Right lobe of liver (tissue), 4 donors: ENCODE measurements at regions not wholly inside any gene's neighbourhood (a gene's known extent, or its start where the extent isn't known, plus 50 kb on each side); places are given as distances from the start of the nearest gene placed in this dataset.

ENCODE experiments used
- POLR2A ChIP-seq: fragments of 450-650 bp; IDR thresholded peaks from one replicate; pipeline ENCODE4 v1.6.1; 2017; ENCODE audit warnings: antibody characterized with exemption, mild to moderate bottlenecking
- TF ChIP-seq, protein P1 (sequence below), 4 donors: fragments of 200-600 bp in 3 of 4; fragments of 450-650 bp in 1 of 4; IDR thresholded peaks; one replicate each; pipeline versions ENCODE4 v1.5.1 to v1.8.0; 2016 to 2022; ENCODE audit warnings: antibody characterized with exemption in 4 of 4, mild to moderate bottlenecking in 2 of 4
- donor health status: DM: no; HTN: no; CAD: no.
- donor health status: DM: no; HTN: no; CAD: no.
- donor health status: DM: no; HTN: yes; CAD: no.

DNA sequence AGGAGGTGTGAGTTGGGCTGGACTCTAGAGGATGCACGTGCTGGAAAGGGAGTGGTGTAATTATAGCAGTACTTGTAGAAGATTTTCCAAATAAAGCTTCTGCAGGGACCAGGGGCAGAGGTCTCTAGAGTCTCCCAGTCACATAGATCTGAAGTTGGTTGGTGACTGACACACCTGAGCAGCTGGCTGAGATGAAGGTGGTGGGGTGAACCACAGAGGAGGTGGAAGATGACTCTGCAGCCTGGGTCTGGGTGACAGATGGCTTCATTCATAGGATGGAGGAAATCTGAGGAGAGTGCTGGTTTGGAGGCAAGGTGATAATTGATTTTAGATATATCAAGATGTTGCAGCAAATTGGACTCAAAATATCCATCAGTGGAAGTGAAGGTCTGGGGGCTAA, 178.9 kb upstream of the IVNS1ABP start:
- TF ChIP-seq, protein P1, sequence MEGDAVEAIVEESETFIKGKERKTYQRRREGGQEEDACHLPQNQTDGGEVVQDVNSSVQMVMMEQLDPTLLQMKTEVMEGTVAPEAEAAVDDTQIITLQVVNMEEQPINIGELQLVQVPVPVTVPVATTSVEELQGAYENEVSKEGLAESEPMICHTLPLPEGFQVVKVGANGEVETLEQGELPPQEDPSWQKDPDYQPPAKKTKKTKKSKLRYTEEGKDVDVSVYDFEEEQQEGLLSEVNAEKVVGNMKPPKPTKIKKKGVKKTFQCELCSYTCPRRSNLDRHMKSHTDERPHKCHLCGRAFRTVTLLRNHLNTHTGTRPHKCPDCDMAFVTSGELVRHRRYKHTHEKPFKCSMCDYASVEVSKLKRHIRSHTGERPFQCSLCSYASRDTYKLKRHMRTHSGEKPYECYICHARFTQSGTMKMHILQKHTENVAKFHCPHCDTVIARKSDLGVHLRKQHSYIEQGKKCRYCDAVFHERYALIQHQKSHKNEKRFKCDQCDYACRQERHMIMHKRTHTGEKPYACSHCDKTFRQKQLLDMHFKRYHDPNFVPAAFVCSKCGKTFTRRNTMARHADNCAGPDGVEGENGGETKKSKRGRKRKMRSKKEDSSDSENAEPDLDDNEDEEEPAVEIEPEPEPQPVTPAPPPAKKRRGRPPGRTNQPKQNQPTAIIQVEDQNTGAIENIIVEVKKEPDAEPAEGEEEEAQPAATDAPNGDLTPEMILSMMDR (IDR thresholded peaks at IDR 0.05), result no peak
- TF ChIP-seq POLR2A, result no peak
